ENCODE measurements at regions not wholly inside any gene's neighbourhood (a gene's known extent, or its start where the extent isn't known, plus 50 kb on each side); places are given as distances from the start of the nearest gene placed in this dataset.

DNA sequence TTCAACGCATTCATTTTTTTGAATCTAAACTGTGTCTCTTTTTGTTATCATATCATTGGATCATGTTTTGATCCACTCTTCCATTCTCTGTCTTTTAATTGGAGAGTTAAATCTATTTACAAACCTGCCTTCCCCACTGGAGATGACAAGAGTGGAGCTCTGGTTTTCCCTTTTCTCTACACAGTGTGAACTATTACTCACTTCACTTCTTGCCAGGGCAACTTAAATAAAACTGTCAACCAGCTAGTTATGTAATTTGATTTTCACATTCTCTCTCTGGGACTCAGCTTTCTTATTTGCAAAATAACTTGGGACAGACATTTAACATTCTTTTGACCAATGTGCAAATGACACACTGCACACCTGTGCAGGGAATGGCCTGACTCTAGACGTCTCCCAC, 230.8 kb upstream of the CST7 start:
- peaks cover 2% of the 10 kb centered on the region for H3K36me3 Mint-ChIP-seq

DNA sequence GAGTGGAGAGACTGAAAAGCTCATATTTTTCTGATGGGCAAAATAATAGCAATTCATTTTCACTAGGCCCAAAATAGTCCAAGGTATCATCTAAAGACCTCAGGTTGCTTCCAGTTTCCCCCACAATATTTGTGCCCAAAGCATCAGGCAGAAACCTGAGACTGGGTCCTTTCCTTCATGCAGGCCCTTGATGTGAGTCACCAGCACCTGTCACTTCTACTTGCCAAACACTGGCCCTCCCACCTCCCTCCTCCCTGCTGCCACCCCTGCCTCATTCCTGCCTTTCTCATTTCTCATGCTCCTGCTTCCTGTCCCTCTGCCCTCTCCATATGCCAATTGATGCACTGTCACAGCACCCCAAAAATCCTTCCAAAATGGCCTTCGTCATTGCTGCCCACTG, 230.4 kb upstream of the CST7 start:
- Mint-ChIP-seq H3K27ac (no peak overlapping the region), H3K9me3 (ENCODE audit: low read depth) (peaks cover 6% of the 10 kb centered on the region), H3K27me3 (no peaks in the 10 kb centered on the region), H3K36me3 (no peaks in the 10 kb centered on the region), H3K4me3 (no peak overlapping the region), H3K4me1 (ENCODE audit: low read depth) (peaks cover 4% of the 10 kb centered on the region)

More for the DNA sequence above, 230.8 kb upstream of the CST7 start:
- H3K27me3 Mint-ChIP-seq, result no peaks in the 10 kb centered on the region
- H3K9me3 Mint-ChIP-seq (ENCODE audit: low read depth), result peaks cover 6% of the 10 kb centered on the region
- H3K4me3 Mint-ChIP-seq, result no peak overlapping the region
- no peak overlapping the region for H3K27ac Mint-ChIP-seq
- H3K4me1 Mint-ChIP-seq (ENCODE audit: low read depth), result no peaks in the 10 kb centered on the region

DNA sequence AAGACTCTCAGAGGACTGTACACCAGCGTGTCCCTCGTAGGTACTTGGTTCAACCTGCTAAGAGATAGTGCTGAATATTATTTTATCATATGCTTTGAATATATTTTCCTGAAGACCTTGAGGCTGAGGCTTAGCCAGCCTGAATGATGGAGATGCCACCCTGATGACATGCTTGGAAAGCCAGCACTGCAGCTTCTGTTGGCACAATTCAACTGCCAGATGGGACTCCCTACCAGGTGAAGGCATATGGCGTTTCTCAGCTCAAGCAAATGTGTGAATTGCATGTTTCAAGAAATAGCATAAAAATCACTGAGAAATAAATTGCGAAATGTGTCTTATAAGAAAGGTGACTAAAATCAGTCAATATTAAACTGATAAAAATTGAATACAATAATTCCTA, 228.1 kb upstream of the CST7 start:
- H3K27ac Mint-ChIP-seq, result no peak overlapping the region
- no peak overlapping the region for H3K4me3 Mint-ChIP-seq
- H3K9me3 Mint-ChIP-seq (ENCODE audit: low read depth), result no peaks in the 10 kb centered on the region
- H3K36me3 Mint-ChIP-seq, result no peaks in the 10 kb centered on the region
- peaks cover 5% of the 10 kb centered on the region for H3K4me1 Mint-ChIP-seq (ENCODE audit: low read depth)
- H3K27me3 Mint-ChIP-seq, result no peaks in the 10 kb centered on the region

DNA sequence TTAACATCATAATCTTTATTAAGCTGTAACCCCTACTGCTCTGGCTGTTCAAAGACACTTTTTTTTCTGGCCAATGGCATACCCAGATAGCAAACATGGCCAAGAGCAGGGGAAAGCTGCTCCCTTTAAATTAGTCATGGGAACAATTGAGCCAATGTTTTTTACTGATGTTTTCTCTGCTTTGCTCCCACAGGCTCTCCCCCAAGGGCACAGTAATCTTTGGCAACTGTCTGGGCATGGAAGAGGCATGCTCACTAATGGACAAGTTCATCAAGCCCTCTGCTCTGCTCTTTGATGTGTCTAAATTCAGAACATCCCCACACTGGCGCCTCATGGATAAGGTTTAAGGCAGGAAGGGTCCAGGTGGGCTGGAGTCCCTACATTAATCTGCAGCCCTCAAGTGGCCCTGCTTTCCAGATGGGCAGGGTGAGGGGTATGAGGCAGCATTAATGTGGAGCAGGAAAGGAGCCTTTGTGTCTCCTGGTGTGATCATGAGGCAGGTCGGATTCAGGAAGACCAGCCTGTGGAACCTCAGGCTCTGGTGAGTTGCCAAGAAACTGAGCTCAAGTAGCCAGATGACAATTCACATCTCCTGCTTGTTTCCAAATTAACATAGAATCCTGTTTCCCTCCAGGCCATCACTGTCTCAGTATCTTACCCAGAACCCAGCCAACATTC, 227.0 kb upstream of the CST7 start:
- Mint-ChIP-seq H3K27ac (no peak overlapping the region), H3K27me3 (no peaks in the 10 kb centered on the region), H3K36me3 (no peaks in the 10 kb centered on the region), H3K4me3 (no peak overlapping the region), H3K9me3 (ENCODE audit: low read depth) (no peaks in the 10 kb centered on the region), H3K4me1 (ENCODE audit: low read depth) (peaks cover 5% of the 10 kb centered on the region)

DNA sequence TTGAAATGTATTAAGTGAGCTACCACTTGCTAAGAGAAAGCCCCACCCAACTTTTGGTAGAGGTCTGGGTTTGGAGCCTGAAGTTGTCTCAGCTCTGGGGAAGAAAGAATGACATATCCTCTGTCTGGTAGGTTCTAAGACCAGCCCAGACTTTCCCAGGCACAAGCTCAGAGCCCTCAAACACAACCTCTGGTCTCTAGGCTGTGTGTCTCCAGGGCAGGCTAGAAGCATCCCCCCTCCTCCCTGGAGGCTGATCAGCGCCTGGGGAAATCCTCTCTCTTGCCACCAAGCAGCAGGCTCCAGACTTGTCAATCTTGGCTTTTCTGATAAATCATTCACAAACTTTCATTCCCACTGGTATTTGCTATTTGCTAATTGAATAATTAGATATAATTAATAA, 226.5 kb upstream of the CST7 start:
- H3K9me3 Mint-ChIP-seq (ENCODE audit: low read depth), result no peaks in the 10 kb centered on the region
- no peak overlapping the region for H3K4me3 Mint-ChIP-seq
- no peaks in the 10 kb centered on the region for H3K36me3 Mint-ChIP-seq
- no peaks in the 10 kb centered on the region for H3K27me3 Mint-ChIP-seq
- H3K27ac Mint-ChIP-seq, result no peak overlapping the region
- H3K4me1 Mint-ChIP-seq (ENCODE audit: low read depth), result peaks cover 5% of the 10 kb centered on the region

DNA sequence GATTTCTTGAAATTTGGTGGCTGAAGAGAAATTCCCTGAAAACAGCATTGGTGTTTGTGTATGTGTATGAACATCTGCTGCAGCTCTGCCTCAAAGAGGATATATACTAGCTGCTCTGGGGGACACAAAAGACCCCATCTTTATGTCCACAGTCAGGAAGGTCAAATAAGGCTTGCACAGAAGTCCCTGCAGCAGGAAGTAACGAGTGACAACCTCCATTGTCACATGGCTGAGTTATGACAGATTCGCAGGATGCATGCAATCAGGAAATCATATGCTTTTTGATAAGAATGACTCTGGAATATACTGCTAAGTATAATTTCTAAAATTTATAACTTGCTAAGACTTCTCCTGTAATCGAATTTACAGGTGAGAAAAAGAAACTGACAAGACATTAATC, 225.9 kb upstream of the CST7 start:
- Mint-ChIP-seq H3K4me3 (no peak overlapping the region), H3K36me3 (no peaks in the 10 kb centered on the region), H3K27ac (no peak overlapping the region), H3K4me1 (ENCODE audit: low read depth) (peaks cover 5% of the 10 kb centered on the region), H3K9me3 (ENCODE audit: low read depth) (no peaks in the 10 kb centered on the region), H3K27me3 (no peaks in the 10 kb centered on the region)

DNA sequence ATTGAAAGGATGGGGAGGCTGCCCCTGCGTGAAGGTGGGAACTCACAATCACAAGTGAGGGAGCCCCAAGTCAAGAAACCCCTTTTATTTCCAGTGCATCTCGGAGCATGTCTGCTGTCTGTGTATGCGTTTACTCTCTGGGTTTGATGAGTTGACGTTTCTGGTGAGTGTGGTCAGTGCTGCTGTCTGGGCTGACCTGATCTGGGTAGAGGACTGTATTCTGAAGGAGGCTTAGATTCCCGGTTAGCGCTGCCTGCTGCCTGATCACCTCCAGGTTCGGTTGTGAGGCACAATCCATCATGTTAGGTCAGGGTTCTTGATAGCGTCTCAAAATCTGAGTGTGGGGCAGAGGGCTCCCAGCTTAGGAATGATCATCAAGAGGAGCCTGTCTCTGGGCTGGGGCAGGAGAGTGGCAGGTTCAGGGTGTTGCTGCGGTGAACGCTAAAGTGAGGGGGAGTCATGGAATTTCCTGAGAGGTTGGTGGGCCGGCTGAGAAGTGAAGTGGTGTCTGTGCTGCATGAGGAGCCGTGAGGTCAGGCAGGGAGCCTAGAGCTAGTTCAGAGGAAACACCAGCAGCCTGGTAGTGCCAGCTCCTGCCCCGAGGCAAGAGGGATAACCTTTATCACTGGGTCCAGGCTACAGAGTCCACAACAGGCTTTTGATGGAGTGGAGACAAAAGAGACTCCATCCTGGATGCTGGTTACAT, 225.3 kb upstream of the CST7 start:
- no peaks in the 10 kb centered on the region for H3K27me3 Mint-ChIP-seq
- H3K4me1 Mint-ChIP-seq (ENCODE audit: low read depth), result peaks cover 5% of the 10 kb centered on the region
- H3K9me3 Mint-ChIP-seq (ENCODE audit: low read depth), result no peaks in the 10 kb centered on the region
- no peak overlapping the region for H3K4me3 Mint-ChIP-seq
- H3K27ac Mint-ChIP-seq, result no peak overlapping the region
- H3K36me3 Mint-ChIP-seq, result no peaks in the 10 kb centered on the region

DNA sequence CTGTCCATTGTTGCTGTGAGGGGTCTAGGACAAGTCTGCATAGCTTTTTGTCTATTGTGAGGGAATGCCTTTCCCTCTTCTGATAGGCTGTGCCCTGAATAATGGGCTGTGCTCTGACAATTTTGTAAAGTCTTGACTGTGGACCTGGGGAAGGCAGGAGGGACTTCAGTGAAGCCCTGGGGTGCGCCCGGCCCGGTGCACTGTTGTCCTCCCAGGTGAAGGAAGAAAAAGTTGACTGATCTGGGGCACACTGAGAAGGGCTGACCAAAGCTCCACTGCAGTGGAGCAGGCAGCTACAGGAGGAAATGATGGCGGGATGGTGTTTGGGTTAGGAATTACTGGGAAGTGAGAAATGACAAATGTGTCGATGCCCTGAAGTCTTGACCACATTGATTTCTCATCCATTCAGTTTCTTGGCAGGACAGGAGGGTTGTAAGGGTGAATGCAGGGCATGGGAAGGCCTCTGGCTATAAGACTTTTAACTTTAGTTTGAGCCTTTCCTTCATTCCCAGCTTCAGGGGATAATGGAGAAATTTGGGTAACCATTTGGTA, 224.0 kb upstream of the CST7 start:
- H3K4me1 Mint-ChIP-seq (ENCODE audit: low read depth), result peaks cover 5% of the 10 kb centered on the region
- H3K4me3 Mint-ChIP-seq, result no peak overlapping the region
- no peaks in the 10 kb centered on the region for H3K9me3 Mint-ChIP-seq (ENCODE audit: low read depth)
- H3K27me3 Mint-ChIP-seq, result no peaks in the 10 kb centered on the region
- no peak overlapping the region for H3K27ac Mint-ChIP-seq
- H3K36me3 Mint-ChIP-seq, result no peaks in the 10 kb centered on the region

DNA sequence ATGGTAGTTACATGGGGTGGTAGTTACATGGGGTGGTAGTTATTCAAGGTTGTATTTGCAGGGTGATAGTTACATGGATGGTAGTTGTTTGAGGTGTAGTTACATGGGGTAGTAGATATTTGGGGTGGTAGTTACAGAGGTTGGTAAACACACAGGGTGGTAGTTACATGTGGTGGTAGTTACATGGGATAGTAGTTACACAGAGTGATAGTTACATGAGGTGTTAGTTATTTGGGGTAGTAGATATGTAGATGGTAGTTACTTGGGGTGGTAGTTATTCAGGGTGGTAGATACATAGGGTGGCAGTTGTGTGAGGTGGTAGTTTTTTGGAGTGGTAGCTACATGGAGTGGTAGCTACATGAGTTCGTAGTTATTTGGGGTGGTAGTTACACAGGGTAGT, 221.3 kb upstream of the CST7 start:
- no peak overlapping the region for H3K4me3 Mint-ChIP-seq
- no peaks in the 10 kb centered on the region for H3K9me3 Mint-ChIP-seq (ENCODE audit: low read depth)
- peaks cover 5% of the 10 kb centered on the region for H3K4me1 Mint-ChIP-seq (ENCODE audit: low read depth)
- H3K36me3 Mint-ChIP-seq, result no peaks in the 10 kb centered on the region
- no peak overlapping the region for H3K27ac Mint-ChIP-seq
- H3K27me3 Mint-ChIP-seq, result no peaks in the 10 kb centered on the region

DNA sequence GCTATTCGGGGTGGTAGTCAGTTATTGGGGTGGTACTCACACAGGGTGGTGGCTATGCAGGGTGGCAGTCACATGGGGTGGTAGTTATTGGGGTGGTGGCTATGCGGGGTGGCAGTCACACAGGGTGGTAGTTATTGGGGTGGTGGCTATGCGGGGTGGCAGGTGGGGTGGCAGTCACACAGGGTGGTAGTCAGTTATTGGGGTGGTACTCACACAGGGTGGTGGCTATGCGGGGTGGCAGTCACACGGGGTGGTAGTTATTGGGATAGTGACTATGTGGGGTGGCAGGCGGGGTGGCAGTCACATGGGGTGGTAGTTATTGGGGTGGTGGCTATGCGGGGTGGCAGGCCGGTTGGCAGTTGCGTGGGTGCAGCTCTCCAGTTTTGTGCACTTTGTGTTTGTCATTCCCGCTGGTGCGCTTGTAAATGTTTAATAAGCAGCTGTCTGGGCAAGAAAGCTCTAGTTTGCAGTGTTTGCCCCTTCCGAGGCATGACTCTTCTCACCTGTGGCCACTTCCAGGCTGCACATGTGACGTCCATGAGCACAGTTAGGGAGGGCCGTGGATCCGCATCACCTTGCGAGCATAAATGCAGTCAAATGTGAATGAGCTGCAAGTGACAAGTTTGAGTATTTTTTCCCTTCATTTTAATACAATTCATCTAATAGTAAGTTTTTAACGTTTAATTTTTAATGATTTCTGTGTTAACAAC, 219.0 kb upstream of the CST7 start:
- H3K4me1 Mint-ChIP-seq (ENCODE audit: low read depth), result no peaks in the 10 kb centered on the region
- no peak overlapping the region for H3K27ac Mint-ChIP-seq
- no peaks in the 10 kb centered on the region for H3K9me3 Mint-ChIP-seq (ENCODE audit: low read depth)
- no peaks in the 10 kb centered on the region for H3K27me3 Mint-ChIP-seq
- no peak overlapping the region for H3K4me3 Mint-ChIP-seq
- no peaks in the 10 kb centered on the region for H3K36me3 Mint-ChIP-seq

DNA sequence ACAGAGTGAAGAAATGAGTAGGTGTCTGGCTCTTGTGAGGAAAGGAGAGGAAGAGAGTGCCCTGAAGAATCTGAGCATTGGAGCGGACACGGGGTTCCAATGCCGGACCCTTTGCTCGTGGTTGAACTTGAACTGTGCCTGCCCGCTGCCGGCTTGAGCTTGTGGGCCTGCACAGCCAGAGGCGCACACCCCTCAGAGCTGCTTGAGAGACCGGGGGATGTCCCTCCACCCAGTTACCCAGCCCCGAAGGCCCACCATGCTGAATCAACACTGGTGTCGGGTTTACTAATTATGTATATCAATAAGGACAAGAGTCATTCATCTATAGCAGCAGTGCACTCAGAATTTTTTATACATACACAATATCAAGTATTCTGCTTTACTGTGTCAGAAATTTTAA, 218.3 kb upstream of the CST7 start:
- no peaks in the 10 kb centered on the region for H3K9me3 Mint-ChIP-seq (ENCODE audit: low read depth)
- no peaks in the 10 kb centered on the region for H3K36me3 Mint-ChIP-seq
- no peaks in the 10 kb centered on the region for H3K4me1 Mint-ChIP-seq (ENCODE audit: low read depth)
- H3K27ac Mint-ChIP-seq, result no peak overlapping the region
- no peak overlapping the region for H3K4me3 Mint-ChIP-seq
- H3K27me3 Mint-ChIP-seq, result no peaks in the 10 kb centered on the region

DNA sequence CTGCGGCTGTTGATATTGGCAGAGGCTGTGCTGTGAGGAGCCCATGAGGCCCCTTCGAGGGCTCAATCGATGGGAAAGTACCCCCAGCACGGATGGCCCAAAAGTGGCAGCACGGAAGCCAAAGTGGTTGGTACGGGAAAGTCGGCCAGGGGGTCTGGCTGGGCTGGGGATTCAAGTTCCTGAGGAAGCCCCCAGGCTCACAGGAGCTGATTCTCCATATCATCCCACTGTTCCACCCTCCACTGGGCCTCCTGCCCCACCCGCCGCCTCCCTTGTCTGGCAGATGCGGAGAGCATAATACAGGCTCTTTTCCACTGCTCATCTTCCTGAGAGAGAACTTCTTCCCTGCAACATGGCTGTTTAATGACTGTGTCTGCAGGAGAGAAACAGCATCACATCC, 217.8 kb upstream of the CST7 start:
- H3K4me1 Mint-ChIP-seq (ENCODE audit: low read depth), result no peaks in the 10 kb centered on the region
- no peaks in the 10 kb centered on the region for H3K36me3 Mint-ChIP-seq
- H3K9me3 Mint-ChIP-seq (ENCODE audit: low read depth), result no peaks in the 10 kb centered on the region
- H3K27me3 Mint-ChIP-seq, result no peaks in the 10 kb centered on the region
- no peak overlapping the region for H3K27ac Mint-ChIP-seq
- H3K4me3 Mint-ChIP-seq, result no peak overlapping the region

DNA sequence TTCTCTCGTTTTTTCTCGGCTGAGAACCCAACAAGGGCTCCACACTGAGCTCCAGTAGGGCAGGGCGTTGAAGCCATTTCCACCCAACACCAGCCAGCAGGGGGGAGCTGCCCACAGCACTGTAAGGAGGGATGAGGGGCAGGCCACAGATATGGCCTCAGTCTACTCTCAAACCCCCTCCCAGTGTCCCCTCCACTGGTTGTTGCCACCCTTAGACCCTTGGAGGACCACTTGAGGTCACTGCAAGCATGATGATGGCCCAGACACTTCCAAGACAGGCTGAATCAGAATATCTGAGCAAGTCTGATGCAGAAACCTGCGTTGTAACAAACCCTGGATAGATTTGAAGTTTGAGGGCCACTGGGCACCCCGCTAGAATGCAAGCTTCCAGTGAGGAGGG, 217.0 kb upstream of the CST7 start:
- H3K9me3 Mint-ChIP-seq (ENCODE audit: low read depth), result no peaks in the 10 kb centered on the region
- H3K4me3 Mint-ChIP-seq, result no peak overlapping the region
- H3K27ac Mint-ChIP-seq, result no peak overlapping the region
- no peaks in the 10 kb centered on the region for H3K4me1 Mint-ChIP-seq (ENCODE audit: low read depth)
- no peaks in the 10 kb centered on the region for H3K36me3 Mint-ChIP-seq
- H3K27me3 Mint-ChIP-seq, result no peaks in the 10 kb centered on the region

DNA sequence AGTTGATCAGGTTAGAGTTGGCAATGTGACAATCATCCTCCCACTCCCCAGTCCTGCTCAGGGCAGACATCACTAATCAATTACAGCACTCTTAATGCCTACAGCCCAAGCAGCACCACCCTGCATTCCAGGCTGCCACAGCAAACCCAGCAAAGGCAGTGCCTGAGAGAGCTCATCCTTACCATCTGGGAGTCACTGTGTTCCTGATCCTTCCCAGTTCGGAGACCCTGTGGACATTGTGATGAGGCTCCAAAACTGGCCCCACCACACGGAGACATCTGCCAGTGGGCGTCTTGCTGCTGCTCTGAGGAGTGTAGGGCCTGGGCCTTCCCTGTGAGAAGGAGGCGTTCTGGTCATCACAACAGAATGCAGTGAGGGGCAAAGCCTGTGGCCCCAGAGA, 216.5 kb upstream of the CST7 start:
- H3K4me1 Mint-ChIP-seq (ENCODE audit: low read depth), result no peaks in the 10 kb centered on the region
- no peaks in the 10 kb centered on the region for H3K9me3 Mint-ChIP-seq (ENCODE audit: low read depth)
- no peaks in the 10 kb centered on the region for H3K27me3 Mint-ChIP-seq
- H3K36me3 Mint-ChIP-seq, result no peaks in the 10 kb centered on the region
- no peak overlapping the region for H3K27ac Mint-ChIP-seq
- no peak overlapping the region for H3K4me3 Mint-ChIP-seq

DNA sequence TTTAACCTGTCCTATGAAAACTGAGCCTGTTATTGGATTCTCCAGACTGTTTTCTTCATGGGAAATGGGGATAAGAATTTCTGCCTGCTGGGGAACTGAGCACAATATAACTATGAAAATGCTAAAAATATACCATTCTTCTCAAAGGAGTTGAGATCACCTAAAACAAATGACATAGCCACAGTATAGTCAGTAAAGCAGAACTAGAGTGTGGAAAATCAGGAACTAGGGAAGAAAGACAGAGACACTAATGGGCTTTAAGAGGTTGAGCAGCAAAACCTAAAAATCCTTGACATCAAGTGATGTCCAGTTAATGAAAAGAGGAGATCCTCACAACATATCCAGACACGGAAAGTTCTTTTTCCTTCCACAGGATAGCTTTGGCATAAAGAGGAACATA, 215.7 kb upstream of the CST7 start:
- no peaks in the 10 kb centered on the region for H3K36me3 Mint-ChIP-seq
- no peak overlapping the region for H3K27ac Mint-ChIP-seq
- no peaks in the 10 kb centered on the region for H3K9me3 Mint-ChIP-seq (ENCODE audit: low read depth)
- no peak overlapping the region for H3K4me3 Mint-ChIP-seq
- no peaks in the 10 kb centered on the region for H3K4me1 Mint-ChIP-seq (ENCODE audit: low read depth)
- H3K27me3 Mint-ChIP-seq, result no peaks in the 10 kb centered on the region

Data from activated naive CD8-positive, alpha-beta T cell (primary cell).